Activated CD4-positive, alpha-beta T cell treated with anti-CD3 and anti-CD28 coated beads for 36 hours (primary cell): ENCODE measurements at regions not wholly inside any gene's neighbourhood (a gene's known extent, or its start where the extent isn't known, plus 50 kb on each side); places are given as distances from the start of the nearest gene placed in this dataset.

ENCODE experiments used
- ATAC-seq: fragments of 200-7000 bp; cut with Tn5 transposase; one replicate; pipeline ENCODE4 v1.10.0; 2021; ENCODE audit warnings: mild to moderate bottlenecking, moderate library complexity
- CTCF ChIA-PET: fragments of 350-600 bp; sonication (Branson Sonifier 250); formaldehyde crosslinking; loops from one replicate; lab custom pipeline; 2021; ENCODE audit warnings: antibody characterized with exemption; lab: Charles Lee
- POLR2A ChIA-PET: fragments of 350-600 bp; sonication (Branson Sonifier 250); formaldehyde crosslinking; loops from one replicate; lab custom pipeline; 2021; ENCODE audit warnings: antibody characterized with exemption, inconsistent platforms; lab: Charles Lee
- DNase-seq: peaks from one replicate; pipeline ENCODE4 v3.0.0-alpha.2; 2020
- H3K27ac Mint-ChIP-seq: one replicate; pipeline ENCODE4 v1.8.0; 2021; ENCODE audit warnings: mixed read lengths
- H3K27me3 Mint-ChIP-seq: one replicate; pipeline ENCODE4 v1.8.0; 2021; ENCODE audit warnings: mixed read lengths
- H3K36me3 Mint-ChIP-seq: one replicate; pipeline ENCODE4 v1.8.0; 2021; ENCODE audit warnings: low read depth, mixed read lengths
- H3K4me1 Mint-ChIP-seq: one replicate; pipeline ENCODE4 v1.8.0; 2021; ENCODE audit warnings: mixed read lengths
- H3K4me3 Mint-ChIP-seq: one replicate; pipeline ENCODE4 v1.8.0; 2021; ENCODE audit warnings: mild to moderate bottlenecking, moderate library complexity, mixed read lengths
- H3K9me3 Mint-ChIP-seq: one replicate; pipeline ENCODE4 v1.8.0; 2021; ENCODE audit warnings: low read depth, mixed read lengths
- intact Hi-C, 2 experiments: fragments of 100-400 bp; cut with DNase I in 1 of 2; cut with micrococcal nuclease in 1 of 2; formaldehyde crosslinking; loops; one replicate each; pipeline versions ENCODE4 v1.14.2 to v1.15.1; 2022 to 2024; cut with DNase I, micrococcal nuclease

DNA sequence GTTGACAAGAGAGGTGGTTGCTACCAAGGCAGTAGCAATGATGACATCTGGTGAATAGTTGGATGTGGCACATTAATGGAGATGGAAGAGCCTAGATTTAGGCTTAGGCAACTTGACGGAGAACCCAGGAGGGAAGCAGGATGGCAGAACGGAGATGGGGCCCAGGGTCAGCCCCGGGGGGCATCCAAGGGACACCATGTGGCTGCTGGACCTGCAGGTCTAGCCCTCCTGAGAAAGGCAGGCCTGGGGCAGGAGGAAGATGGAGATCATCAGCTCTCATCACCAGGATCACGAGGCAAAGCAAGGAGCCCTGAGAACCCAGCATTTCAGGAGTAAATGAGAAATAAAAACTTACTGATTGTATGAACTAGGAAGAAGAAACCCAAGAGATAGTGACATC lies 216.2 kb downstream of the AUH start:
- Mint-ChIP-seq H3K27me3 (no peaks in the 10 kb centered on the region), H3K4me3 (no peak overlapping the region), H3K27ac (peak overlapping the region; percentile 97), H3K9me3 (peaks cover 6% of the 10 kb centered on the region), H3K4me1 (peaks cover 54% of the 10 kb centered on the region), H3K36me3 (peaks cover 25% of the 10 kb centered on the region)
- DNase-seq (no peak), ATAC-seq (no peak)
- ChIA-PET CTCF (interaction anchor here (0.6 to 2.4 kb wide), 3 partner anchors 12 to 46 kb away, joined by 3 to 10 read pairs (median 3); no protein-coding TSS in a partner anchor), POLR2A (interaction anchor here (1.1 to 2.5 kb wide), 4 partner anchors 43 to 65 kb away, joined by 3 to 33 read pairs (median 8); no protein-coding TSS in a partner anchor)
- intact Hi-C loops, result loop anchor here (5.0 to 10.0 kb wide), 3 partner anchors 202 to 1721 kb away; no protein-coding TSS in a partner anchor

DNA sequence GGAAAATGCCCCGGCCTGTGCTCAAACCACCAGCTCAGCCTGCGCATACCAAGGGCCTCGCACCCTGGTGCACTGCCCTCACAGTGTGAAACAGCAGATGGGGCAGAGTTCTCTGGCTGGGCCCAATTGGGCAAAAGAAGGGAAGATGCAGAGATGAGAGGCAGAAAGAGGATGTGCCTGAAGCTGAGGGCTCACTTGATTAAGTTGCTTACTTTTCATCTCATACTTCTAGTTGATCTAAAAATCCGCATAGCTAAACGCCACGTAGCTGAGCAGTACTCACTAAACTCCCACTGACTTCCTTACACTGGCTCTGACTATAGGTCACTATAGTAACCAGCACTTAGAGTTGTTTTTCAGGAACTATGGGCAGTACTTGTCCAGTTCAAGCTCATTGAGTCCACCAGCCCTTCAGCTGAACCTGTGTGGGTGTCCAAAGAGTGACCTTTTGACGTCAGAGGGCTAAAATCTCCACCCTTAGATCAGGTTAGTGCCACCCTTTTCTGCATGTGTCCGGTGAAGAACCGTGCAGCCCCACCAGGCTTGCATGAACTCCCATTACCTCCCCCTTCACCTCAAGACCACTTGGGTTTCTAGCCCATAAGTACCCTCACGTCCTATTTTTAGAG lies 215.2 kb downstream of the AUH start:
- peaks cover 8% of the 10 kb centered on the region for H3K9me3 Mint-ChIP-seq
- POLR2A ChIA-PET, result interaction anchor here (0.6 to 2.5 kb wide), 13 partner anchors 15 to 213 kb away, joined by 3 to 33 read pairs (median 6); no protein-coding TSS in a partner anchor
- DNase-seq (peak; percentile 35), ATAC-seq (peak; percentile 37)
- H3K4me1 Mint-ChIP-seq, result peaks cover 64% of the 10 kb centered on the region
- H3K27me3 Mint-ChIP-seq, result no peaks in the 10 kb centered on the region
- H3K36me3 Mint-ChIP-seq, result peaks cover 28% of the 10 kb centered on the region
- CTCF ChIA-PET, result interaction anchor here (0.9 to 2.5 kb wide), 9 partner anchors 10 to 214 kb away, joined by 3 to 16 read pairs (median 4); no protein-coding TSS in a partner anchor
- peak overlapping the region; percentile 97 for H3K27ac Mint-ChIP-seq
- intact Hi-C loops, result loop anchor here (1.0 to 10.0 kb wide), 6 partner anchors 15 to 1722 kb away; no protein-coding TSS in a partner anchor
- peak overlapping the region; percentile 7 for H3K4me3 Mint-ChIP-seq

GRCh38 chr9:91147079-91147708 lies 214.5 kb downstream of the AUH start:
- ChIA-PET CTCF (interaction anchor here (0.6 to 2.5 kb wide), 12 partner anchors 10 to 287 kb away, joined by 3 to 16 read pairs (median 3); no protein-coding TSS in a partner anchor), POLR2A (interaction anchor here (0.7 to 2.5 kb wide), 11 partner anchors 16 to 212 kb away, joined by 3 to 33 read pairs (median 6); no protein-coding TSS in a partner anchor)
- no peaks in the 10 kb centered on the region for H3K27me3 Mint-ChIP-seq
- H3K9me3 Mint-ChIP-seq, result peaks cover 8% of the 10 kb centered on the region
- intact Hi-C loops, result loop anchor here (1.0 to 10.0 kb wide), 5 partner anchors 16 to 1722 kb away; no protein-coding TSS in a partner anchor
- peaks cover 71% of the 10 kb centered on the region for H3K4me1 Mint-ChIP-seq
- no peak for ATAC-seq
- peaks cover 33% of the 10 kb centered on the region for H3K36me3 Mint-ChIP-seq
- H3K27ac Mint-ChIP-seq, result peak overlapping the region; percentile 97
- peak overlapping the region; percentile 45 for H3K4me3 Mint-ChIP-seq
- DNase-seq, result no peak

GRCh38 chr9:91148306-91148705 lies 213.4 kb downstream of the AUH start:
- H3K27ac Mint-ChIP-seq, result peak overlapping the region; percentile 97
- peaks cover 8% of the 10 kb centered on the region for H3K9me3 Mint-ChIP-seq
- no peak for DNase-seq
- peaks cover 82% of the 10 kb centered on the region for H3K4me1 Mint-ChIP-seq
- no peaks in the 10 kb centered on the region for H3K27me3 Mint-ChIP-seq
- H3K36me3 Mint-ChIP-seq, result peaks cover 42% of the 10 kb centered on the region
- ATAC-seq, result no peak
- intact Hi-C loops, result loop anchor here (2.0 to 10.0 kb wide), 4 partner anchors 199 to 1724 kb away; no protein-coding TSS in a partner anchor
- H3K4me3 Mint-ChIP-seq, result peak overlapping the region; percentile 45
- CTCF ChIA-PET, result interaction anchor here (0.7 to 2.5 kb wide), 5 partner anchors 48 to 92 kb away, joined by 3 to 16 read pairs (median 6); no protein-coding TSS in a partner anchor
- POLR2A ChIA-PET, result interaction anchor here (0.9 to 1.1 kb wide), 4 partner anchors 17 to 60 kb away, joined by 3 to 7 read pairs (median 4); no protein-coding TSS in a partner anchor

- Mint-ChIP-seq H3K9me3 (peaks cover 4% of the 10 kb centered on the region), H3K27me3 (no peaks in the 10 kb centered on the region), H3K27ac (peak overlapping the region; percentile 95), H3K4me3 (no peak overlapping the region), H3K4me1 (peaks cover 78% of the 10 kb centered on the region), H3K36me3 (peaks cover 44% of the 10 kb centered on the region)
- DNase-seq (no peak), ATAC-seq (no peak)
- ChIA-PET CTCF (interaction anchor here (0.6 to 3.9 kb wide), 11 partner anchors 14 to 136 kb away, joined by 3 to 21 read pairs (median 7); no protein-coding TSS in a partner anchor), POLR2A (interaction anchor here (0.6 to 4.5 kb wide), 18 partner anchors 11 to 416 kb away, joined by 3 to 70 read pairs (median 9); partner anchors contain the start of gene NFIL3)
- intact Hi-C loops, result loop anchor here (1.0 to 2.0 kb wide), 3 partner anchors 97 to 209 kb away; no protein-coding TSS in a partner anchor
Observed at GRCh38 chr9:91150273-91150997, 211.3 kb downstream of the AUH start.

- H3K27ac Mint-ChIP-seq, result peak overlapping the region; percentile 95
- peaks cover 42% of the 10 kb centered on the region for H3K36me3 Mint-ChIP-seq
- POLR2A ChIA-PET, result interaction anchor here (0.6 to 4.5 kb wide), 22 partner anchors 11 to 417 kb away, joined by 3 to 70 read pairs (median 6); partner anchors contain the start of gene NFIL3
- peaks cover 4% of the 10 kb centered on the region for H3K9me3 Mint-ChIP-seq
- intact Hi-C loops, result loop anchor here (1.0 to 2.0 kb wide), 16 partner anchors 11 to 268 kb away; no protein-coding TSS in a partner anchor
- peak; percentile 65 for ATAC-seq
- CTCF ChIA-PET, result interaction anchor here (0.7 to 3.9 kb wide), 21 partner anchors 9 to 282 kb away, joined by 3 to 21 read pairs (median 4); no protein-coding TSS in a partner anchor
- peaks cover 79% of the 10 kb centered on the region for H3K4me1 Mint-ChIP-seq
- peak overlapping the region; percentile 13 for H3K4me3 Mint-ChIP-seq
- peak; percentile 66 for DNase-seq
- H3K27me3 Mint-ChIP-seq, result no peaks in the 10 kb centered on the region
Observed at GRCh38 chr9:91150998-91151717, 210.6 kb downstream of the AUH start.

- no peak for ATAC-seq
Observed at GRCh38 chr9:91151718-91152095, 210.0 kb downstream of the AUH start.

DNA sequence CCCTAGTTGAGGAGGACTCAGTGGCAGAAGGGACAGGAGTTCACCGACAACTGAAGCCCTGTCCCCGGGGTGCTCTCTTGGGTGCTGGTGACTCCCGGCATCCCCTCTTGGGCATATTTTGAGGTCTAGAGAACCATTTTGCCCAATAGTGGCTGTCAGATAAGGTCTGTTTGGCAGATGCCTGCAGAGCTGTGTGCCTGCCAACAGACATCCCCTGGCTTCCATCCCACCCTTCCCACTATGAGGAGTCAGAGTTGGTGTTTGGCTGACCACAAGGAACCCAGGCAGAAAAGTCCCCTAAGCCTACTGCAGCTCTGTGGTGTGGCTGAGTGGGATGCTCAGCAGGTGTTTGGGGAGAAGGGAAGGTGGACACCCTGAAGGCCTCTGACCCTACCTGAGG lies 207.0 kb downstream of the AUH start:
- ChIA-PET CTCF (interaction anchor here (1.8 kb wide), 1 partner anchor 10 kb away, joined by 3 read pairs; no protein-coding TSS in a partner anchor), POLR2A (interaction anchor here (0.6 kb wide), 1 partner anchor 267 kb away, joined by 3 read pairs; no protein-coding TSS in a partner anchor)
- Mint-ChIP-seq H3K4me1 (peaks cover 56% of the 10 kb centered on the region), H3K9me3 (peaks cover 2% of the 10 kb centered on the region), H3K4me3 (no peak overlapping the region), H3K36me3 (peaks cover 33% of the 10 kb centered on the region), H3K27me3 (no peaks in the 10 kb centered on the region), H3K27ac (peak overlapping the region; percentile 33)
- ATAC-seq (no peak), DNase-seq (no peak)
- intact Hi-C loops, result no loop called here

More at GRCh38 chr9:91151718-91152095, 210.0 kb downstream of the AUH start:
- Mint-ChIP-seq H3K36me3 (peaks cover 42% of the 10 kb centered on the region), H3K27me3 (no peaks in the 10 kb centered on the region), H3K4me3 (peak overlapping the region; percentile 13), H3K27ac (peak overlapping the region; percentile 95), H3K9me3 (peaks cover 4% of the 10 kb centered on the region), H3K4me1 (peaks cover 79% of the 10 kb centered on the region)
- intact Hi-C loops, result loop anchor here (1.0 to 2.0 kb wide), 14 partner anchors 11 to 268 kb away; no protein-coding TSS in a partner anchor
- peak; percentile 38 for DNase-seq
- CTCF ChIA-PET, result interaction anchor here (0.7 to 3.9 kb wide), 19 partner anchors 10 to 281 kb away, joined by 3 to 21 read pairs (median 4); no protein-coding TSS in a partner anchor
- POLR2A ChIA-PET, result interaction anchor here (0.6 to 4.5 kb wide), 18 partner anchors 13 to 282 kb away, joined by 3 to 70 read pairs (median 9); partner anchors contain the start of gene NFIL3

GRCh38 chr9:91155181-91155580 lies 206.5 kb downstream of the AUH start:
- intact Hi-C loops, result no loop called here
- ChIA-PET CTCF (interaction anchor here (1.8 kb wide), 1 partner anchor 10 kb away, joined by 3 read pairs; no protein-coding TSS in a partner anchor), POLR2A (interaction anchor here (0.7 kb wide), 1 partner anchor 53 kb away, joined by 4 read pairs; no protein-coding TSS in a partner anchor)
- DNase-seq (no peak), ATAC-seq (no peak)
- peaks cover 2% of the 10 kb centered on the region for H3K9me3 Mint-ChIP-seq
- H3K4me3 Mint-ChIP-seq, result no peak overlapping the region
- H3K4me1 Mint-ChIP-seq, result peaks cover 51% of the 10 kb centered on the region
- H3K36me3 Mint-ChIP-seq, result peaks cover 30% of the 10 kb centered on the region
- peak overlapping the region; percentile 33 for H3K27ac Mint-ChIP-seq
- H3K27me3 Mint-ChIP-seq, result no peaks in the 10 kb centered on the region
